Vagina (tissue), 2 donors: ENCODE measurements at regions not wholly inside any gene's neighbourhood (a gene's known extent, or its start where the extent isn't known, plus 50 kb on each side); places are given as distances from the start of the nearest gene placed in this dataset.

ENCODE experiments used
- POLR2A ChIP-seq, 2 donors: fragments of 450-650 bp; IDR thresholded peaks; one replicate each; pipeline ENCODE4 v1.6.1; 2017; ENCODE audit warnings: antibody characterized with exemption in 2 of 2, mild to moderate bottlenecking in 2 of 2, moderate library complexity in 2 of 2
- POLR2AphosphoS5 ChIP-seq, 2 donors: sonication (generic); formaldehyde crosslinking; IDR thresholded peaks; one replicate each; pipeline ENCODE4 v1.9.0; 2017; ENCODE audit warnings: antibody characterized with exemption in 2 of 2, mild to moderate bottlenecking in 2 of 2, low read depth in 1 of 2; ENCODE audit not compliant: insufficient read depth in 1 of 2
- TF ChIP-seq, protein P1 (sequence below), 3 experiments: fragments of 450-650 bp in 2 of 3; fragments of 200-600 bp in 1 of 3; sonication (generic) in 1 of 3; IDR thresholded peaks; one replicate each; pipeline ENCODE4 v1.5.1; 2017 to 2019; ENCODE audit warnings: antibody characterized with exemption in 3 of 3, mild to moderate bottlenecking in 2 of 3, moderate library complexity in 2 of 3

DNA sequence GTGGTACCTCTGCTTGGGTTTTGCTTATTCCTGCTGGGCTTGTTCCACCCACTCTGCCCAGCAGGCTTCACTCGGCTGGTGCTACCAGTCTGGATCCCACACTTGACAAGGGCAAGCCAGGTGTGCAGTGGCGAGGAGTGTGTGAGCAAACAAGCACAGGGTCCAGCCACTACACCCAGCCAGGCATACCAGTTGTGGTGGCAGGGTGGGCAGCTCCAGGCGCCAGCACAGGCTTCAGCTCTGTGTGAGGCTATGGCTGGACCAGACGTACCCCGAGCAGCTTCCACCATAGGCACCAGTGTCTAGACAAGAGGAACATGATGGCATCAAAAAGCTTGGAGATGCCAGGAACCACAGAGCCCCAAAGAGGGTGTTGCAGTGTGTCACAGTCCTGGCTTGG, 93.1 kb upstream of the GALNT5 start:
- TF ChIP-seq POLR2AphosphoS5 (IDR thresholded peaks at IDR 0.05; ENCODE audit: insufficient read depth in 1 of 2, low read depth in 1 of 2) = no peak
- TF ChIP-seq, protein P1, sequence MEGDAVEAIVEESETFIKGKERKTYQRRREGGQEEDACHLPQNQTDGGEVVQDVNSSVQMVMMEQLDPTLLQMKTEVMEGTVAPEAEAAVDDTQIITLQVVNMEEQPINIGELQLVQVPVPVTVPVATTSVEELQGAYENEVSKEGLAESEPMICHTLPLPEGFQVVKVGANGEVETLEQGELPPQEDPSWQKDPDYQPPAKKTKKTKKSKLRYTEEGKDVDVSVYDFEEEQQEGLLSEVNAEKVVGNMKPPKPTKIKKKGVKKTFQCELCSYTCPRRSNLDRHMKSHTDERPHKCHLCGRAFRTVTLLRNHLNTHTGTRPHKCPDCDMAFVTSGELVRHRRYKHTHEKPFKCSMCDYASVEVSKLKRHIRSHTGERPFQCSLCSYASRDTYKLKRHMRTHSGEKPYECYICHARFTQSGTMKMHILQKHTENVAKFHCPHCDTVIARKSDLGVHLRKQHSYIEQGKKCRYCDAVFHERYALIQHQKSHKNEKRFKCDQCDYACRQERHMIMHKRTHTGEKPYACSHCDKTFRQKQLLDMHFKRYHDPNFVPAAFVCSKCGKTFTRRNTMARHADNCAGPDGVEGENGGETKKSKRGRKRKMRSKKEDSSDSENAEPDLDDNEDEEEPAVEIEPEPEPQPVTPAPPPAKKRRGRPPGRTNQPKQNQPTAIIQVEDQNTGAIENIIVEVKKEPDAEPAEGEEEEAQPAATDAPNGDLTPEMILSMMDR (IDR thresholded peaks at IDR 0.05) = no peak
- TF ChIP-seq POLR2A (IDR thresholded peaks at IDR 0.05) = no peak
